Trophoblast cell (in vitro differentiated cells and primary cell): ENCODE measurements at regions not wholly inside any gene's neighbourhood (a gene's known extent, or its start where the extent isn't known, plus 50 kb on each side); places are given as distances from the start of the nearest gene placed in this dataset.

ENCODE experiments used
- DNase-seq, 2 donors: peaks; one replicate each; pipeline ENCODE4 v3.0.0-alpha.2; 2016
- H2AFZ ChIP-seq: 2 replicates; pipeline ENCODE4 v1.6.1; 2013; ENCODE audit warnings: low read length, moderate library complexity, mild to moderate bottlenecking; ENCODE audit not compliant: insufficient read depth, poor library complexity
- H2AK5ac ChIP-seq: 2 replicates; pipeline ENCODE4 v1.6.1; 2013; ENCODE audit warnings: mild to moderate bottlenecking, low read length
- H2BK120ac ChIP-seq: 2 replicates; pipeline ENCODE4 v1.6.1; 2013; ENCODE audit warnings: low read length, mild to moderate bottlenecking, moderate library complexity; ENCODE audit not compliant: insufficient read depth, poor library complexity
- H2BK12ac ChIP-seq: 2 replicates; pipeline ENCODE4 v1.6.1; 2013; ENCODE audit warnings: mild to moderate bottlenecking, low read length, moderate library complexity
- H2BK5ac ChIP-seq: 2 replicates; pipeline ENCODE4 v1.6.1; 2013; ENCODE audit warnings: low read length, low read depth, moderate library complexity, mild to moderate bottlenecking; ENCODE audit not compliant: poor library complexity
- H3K14ac ChIP-seq: 2 replicates; pipeline ENCODE4 v1.6.1; 2013; ENCODE audit warnings: mild to moderate bottlenecking, low read length
- H3K18ac ChIP-seq: 2 replicates; pipeline ENCODE4 v1.6.1; 2013; ENCODE audit warnings: mild to moderate bottlenecking, low read length
- H3K23ac ChIP-seq: 2 replicates; pipeline ENCODE4 v1.6.1; 2013; ENCODE audit warnings: low read length
- H3K27ac ChIP-seq: 2 replicates; pipeline ENCODE4 v1.5.1; 2013; ENCODE audit warnings: low read depth, mild to moderate bottlenecking, inconsistent platforms, low read length, moderate library complexity
- H3K27me3 ChIP-seq: 2 replicates; pipeline ENCODE4 v1.6.1; 2013; ENCODE audit warnings: inconsistent platforms, mild to moderate bottlenecking, low read length, moderate library complexity; ENCODE audit not compliant: insufficient read depth
- H3K36me3 ChIP-seq, 2 experiments: 1 replicate in 1 of 2; 2 replicates in 1 of 2; pipeline ENCODE4 v1.6.1; 2013; ENCODE audit warnings: low read length in 2 of 2, mild to moderate bottlenecking in 2 of 2, moderate library complexity in 1 of 2; ENCODE audit not compliant: insufficient read depth in 2 of 2, control insufficient read depth in 1 of 2
- H3K4ac ChIP-seq: 2 replicates; pipeline ENCODE4 v1.6.1; 2013; ENCODE audit warnings: low read depth, mild to moderate bottlenecking, low read length, moderate library complexity
- H3K4me1 ChIP-seq, 2 experiments: 1 replicate in 1 of 2; 2 replicates in 1 of 2; pipeline ENCODE4 v1.6.1; 2013; ENCODE audit warnings: low read length in 2 of 2, mild to moderate bottlenecking in 2 of 2, moderate library complexity in 1 of 2; ENCODE audit not compliant: insufficient read depth in 2 of 2, control insufficient read depth in 1 of 2
- H3K4me2 ChIP-seq: 2 replicates; pipeline ENCODE4 v1.6.1; 2013; ENCODE audit warnings: inconsistent platforms, mild to moderate bottlenecking, low read length, moderate library complexity
- H3K4me3 ChIP-seq: 2 replicates; pipeline ENCODE4 v1.5.1; 2013; ENCODE audit warnings: mild to moderate bottlenecking, low read depth, low read length, inconsistent platforms
- H3K79me1 ChIP-seq: one replicate; pipeline ENCODE4 v1.6.1; 2013; ENCODE audit warnings: low read length
- H3K79me2 ChIP-seq: 2 replicates; pipeline ENCODE4 v1.6.1; 2013; ENCODE audit warnings: low read length, mild to moderate bottlenecking; ENCODE audit not compliant: control insufficient read depth, insufficient read depth, poor library complexity
- H3K9ac ChIP-seq: 2 replicates; pipeline ENCODE4 v1.6.1; 2013; ENCODE audit warnings: mild to moderate bottlenecking, low read length
- H3K9me3 ChIP-seq: 2 replicates; pipeline ENCODE4 v1.6.1; 2013; ENCODE audit warnings: low read depth, mild to moderate bottlenecking, control low read depth, inconsistent platforms, low read length; ENCODE audit not compliant: insufficient read depth
- H4K12ac ChIP-seq: 2 replicates; pipeline ENCODE4 v1.6.1; 2013; ENCODE audit warnings: low read depth, mild to moderate bottlenecking, low read length, moderate library complexity
- H4K8ac ChIP-seq: 2 replicates; pipeline ENCODE4 v1.6.1; 2013; ENCODE audit warnings: low read depth, mild to moderate bottlenecking, low read length, moderate library complexity
- H4K91ac ChIP-seq: one replicate; pipeline ENCODE4 v1.6.1; 2013; ENCODE audit warnings: low read depth, mild to moderate bottlenecking, low read length, moderate library complexity
- WGBS: extraction: QIAGEN DNeasy Blood & Tissue Kit; methylation state at CpG from one replicate; pipeline ENCODE4 v1.1.7; 2013; ENCODE audit warnings: missing lambda C conversion rate; ENCODE audit not compliant: insufficient read length, insufficient coverage; ENCODE audit errors: extremely low coverage; 5-methylcytosine and 5-hydroxymethylcytosine counted together

GRCh38 chr22:48558016-48558415 lies 1269.7 kb downstream of the BRD1 start:
- H2BK5ac ChIP-seq = no peak overlapping the region
- no peak overlapping the region for H3K23ac ChIP-seq
- H3K14ac ChIP-seq = no peak overlapping the region
- H3K36me3 ChIP-seq = no peaks in the 10 kb centered on the region
- H2AFZ ChIP-seq = no peak overlapping the region
- no peak overlapping the region for H2BK120ac ChIP-seq
- no peaks in the 10 kb centered on the region for H3K27me3 ChIP-seq
- peaks cover 2% of the 10 kb centered on the region for H3K9me3 ChIP-seq
- no peak overlapping the region for H4K8ac ChIP-seq
- H3K79me2 ChIP-seq = no peaks in the 10 kb centered on the region
- H4K91ac ChIP-seq = no peak overlapping the region
- no peak for DNase-seq
- no peak overlapping the region for H3K4ac ChIP-seq
- no peaks in the 10 kb centered on the region for H3K79me1 ChIP-seq
- no peak overlapping the region for H2AK5ac ChIP-seq
- no peak overlapping the region for H3K18ac ChIP-seq
- H2BK12ac ChIP-seq = no peak overlapping the region
- no CpG with 5 or more reads among the region's 12 CpGs for WGBS
- H3K4me2 ChIP-seq = no peak overlapping the region
- H4K12ac ChIP-seq = no peak overlapping the region
- no peaks in the 10 kb centered on the region for H3K4me1 ChIP-seq
- no peak overlapping the region for H3K27ac ChIP-seq
- no peak overlapping the region for H3K9ac ChIP-seq
- H3K4me3 ChIP-seq = no peak overlapping the region

DNA sequence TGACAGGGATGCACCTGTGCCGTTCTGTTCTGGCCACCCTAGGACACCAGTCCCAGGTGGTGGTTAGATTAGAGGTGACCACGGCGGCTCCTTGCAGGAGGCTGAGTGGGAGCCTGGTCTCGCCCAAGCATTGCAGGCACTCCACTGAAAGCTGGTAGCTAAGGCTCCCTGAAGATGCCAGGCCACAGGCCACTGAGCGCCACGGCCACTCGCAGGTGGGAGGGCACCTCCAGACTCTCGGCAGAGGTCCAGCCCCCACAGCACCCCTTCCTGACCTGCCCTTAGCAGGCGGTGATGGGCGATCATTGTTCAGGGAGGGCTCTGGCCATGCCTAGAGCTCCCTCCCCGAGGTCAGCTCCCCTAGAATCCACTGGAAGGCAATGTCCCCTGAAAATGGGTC lies 1270.2 kb downstream of the BRD1 start:
- Histone ChIP-seq H2AK5ac (no peak overlapping the region), H3K14ac (no peak overlapping the region), H3K4ac (no peak overlapping the region), H3K9ac (no peak overlapping the region), H4K91ac (no peak overlapping the region), H4K8ac (no peak overlapping the region), H3K18ac (no peak overlapping the region), H3K36me3 (no peaks in the 10 kb centered on the region), H3K4me3 (no peak overlapping the region), H3K79me1 (no peaks in the 10 kb centered on the region), H2BK5ac (no peak overlapping the region), H3K27ac (no peak overlapping the region), H3K4me1 (no peaks in the 10 kb centered on the region), H3K4me2 (no peak overlapping the region), H2BK120ac (no peak overlapping the region), H2BK12ac (no peak overlapping the region), H3K79me2 (no peaks in the 10 kb centered on the region), H2AFZ (no peak overlapping the region), H3K23ac (no peak overlapping the region), H3K27me3 (no peaks in the 10 kb centered on the region), H3K9me3 (peaks cover 3% of the 10 kb centered on the region), H4K12ac (no peak overlapping the region)
- DNase-seq = no peak
- WGBS = no CpG with 5 or more reads among the region's 11 CpGs

DNA sequence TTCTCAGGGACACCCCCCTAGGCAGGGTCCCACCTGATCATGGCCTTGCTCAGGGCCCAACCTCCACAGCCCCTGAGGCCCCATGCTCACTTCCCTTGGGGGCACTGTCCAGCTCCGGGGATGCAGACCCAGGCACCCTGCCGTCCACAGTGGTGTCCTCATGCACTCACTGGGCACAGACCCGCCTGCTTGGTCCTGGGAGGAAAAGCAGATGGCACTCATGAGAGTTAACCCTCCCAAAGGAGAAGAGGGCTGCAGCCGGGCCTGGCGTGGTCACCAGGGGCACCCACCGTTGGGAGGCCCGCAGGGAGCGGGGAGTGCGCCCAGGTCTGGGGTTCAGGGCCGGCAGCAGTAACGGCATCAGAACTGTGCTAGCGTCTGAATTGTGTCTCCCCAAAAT lies 1270.9 kb downstream of the BRD1 start:
- Histone ChIP-seq H3K4ac (no peak overlapping the region), H2BK5ac (no peak overlapping the region), H2BK120ac (no peak overlapping the region), H3K4me3 (no peak overlapping the region), H3K4me1 (no peaks in the 10 kb centered on the region), H3K23ac (no peak overlapping the region), H3K27ac (no peak overlapping the region), H2BK12ac (no peak overlapping the region), H3K9ac (no peak overlapping the region), H3K9me3 (peaks cover 3% of the 10 kb centered on the region), H4K12ac (no peak overlapping the region), H3K14ac (no peak overlapping the region), H3K18ac (no peak overlapping the region), H2AFZ (no peak overlapping the region), H4K91ac (no peak overlapping the region), H3K27me3 (no peaks in the 10 kb centered on the region), H3K4me2 (no peak overlapping the region), H2AK5ac (no peak overlapping the region), H3K79me2 (no peaks in the 10 kb centered on the region), H3K36me3 (no peaks in the 10 kb centered on the region), H4K8ac (no peak overlapping the region), H3K79me1 (no peaks in the 10 kb centered on the region)
- WGBS = no CpG with 5 or more reads among the region's 12 CpGs
- no peak for DNase-seq

GRCh38 chr22:48556222-48556621 lies 1271.5 kb downstream of the BRD1 start:
- Histone ChIP-seq H2AK5ac (no peak overlapping the region), H3K79me2 (no peaks in the 10 kb centered on the region), H4K8ac (no peak overlapping the region), H2AFZ (no peak overlapping the region), H3K9ac (no peak overlapping the region), H3K4me3 (no peak overlapping the region), H2BK12ac (no peak overlapping the region), H3K79me1 (no peaks in the 10 kb centered on the region), H4K91ac (no peak overlapping the region), H3K27ac (no peak overlapping the region), H3K14ac (no peak overlapping the region), H2BK120ac (no peak overlapping the region), H3K18ac (no peak overlapping the region), H3K9me3 (peaks cover 3% of the 10 kb centered on the region), H3K23ac (no peak overlapping the region), H4K12ac (no peak overlapping the region), H3K4me2 (no peak overlapping the region), H3K4me1 (no peaks in the 10 kb centered on the region), H3K4ac (no peak overlapping the region), H3K27me3 (no peaks in the 10 kb centered on the region), H3K36me3 (no peaks in the 10 kb centered on the region), H2BK5ac (no peak overlapping the region)
- DNase-seq = no peak
- no CpG with 5 or more reads among the region's 8 CpGs for WGBS
